Eye (tissue), 1 donor: ENCODE measurements at regions not wholly inside any gene's neighbourhood (a gene's known extent, or its start where the extent isn't known, plus 50 kb on each side); places are given as distances from the start of the nearest gene placed in this dataset.

Experiments
- DNase-seq: peaks from one replicate; pipeline ENCODE4 v3.0.0-alpha.2; 2015

DNA sequence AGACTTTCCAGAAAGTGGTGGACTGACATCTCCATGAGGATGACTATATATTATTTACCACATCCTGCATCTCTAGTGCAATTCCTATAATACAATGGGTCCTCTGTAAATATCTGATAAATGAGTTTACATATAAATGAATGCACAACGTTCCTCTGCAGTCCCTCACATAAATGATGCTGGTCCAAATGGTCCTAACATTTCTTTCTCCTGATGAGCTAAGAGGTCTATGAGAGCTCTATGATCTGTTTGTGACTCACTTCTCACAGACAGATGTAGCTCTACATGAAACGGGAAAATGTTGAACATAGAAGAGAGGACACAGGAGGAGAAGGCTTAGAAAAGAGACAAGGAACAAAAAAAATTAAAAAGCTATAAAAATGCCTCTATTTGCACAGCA, 201.2 kb upstream of the PIK3C3 start:
- DNase-seq = no peak

DNA sequence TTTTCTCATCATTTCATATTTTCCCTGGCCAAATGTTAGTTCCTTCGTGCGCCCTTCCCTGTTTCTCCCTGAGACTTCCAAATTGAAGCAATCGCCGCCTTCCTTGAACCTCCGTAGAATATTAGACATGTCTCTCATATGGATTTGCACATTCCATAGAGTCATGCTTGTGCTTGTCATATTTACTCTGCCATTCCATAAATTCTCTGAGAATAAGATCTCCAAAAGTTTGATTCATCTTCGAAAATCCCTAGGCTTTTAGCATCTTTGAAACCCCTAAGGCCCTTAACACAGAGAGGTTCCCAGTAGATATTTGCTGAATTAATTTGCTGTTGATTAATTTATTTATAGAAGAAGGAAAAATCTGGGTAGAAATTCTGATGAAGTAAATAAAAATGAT, 202.2 kb upstream of the PIK3C3 start:
- DNase-seq = no peak

DNA sequence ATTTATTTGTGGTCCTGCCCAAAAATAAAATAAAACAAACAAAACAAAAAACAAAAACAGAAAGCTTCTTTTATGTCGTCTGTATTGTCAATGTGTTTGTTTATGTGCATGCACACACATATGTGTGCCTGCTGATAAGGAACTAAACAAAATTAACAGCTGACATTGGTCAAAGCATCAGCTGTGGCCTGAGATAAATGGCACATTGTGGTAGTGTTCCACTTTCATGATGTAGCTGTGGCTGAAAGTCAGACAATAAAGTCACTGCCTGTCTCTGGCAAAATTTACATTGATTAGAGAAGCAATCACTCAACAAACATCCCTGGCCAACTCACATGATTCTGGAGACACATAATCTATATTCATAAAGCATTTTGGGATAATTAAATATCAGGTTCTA, 203.4 kb upstream of the PIK3C3 start:
- no peak for DNase-seq

DNA sequence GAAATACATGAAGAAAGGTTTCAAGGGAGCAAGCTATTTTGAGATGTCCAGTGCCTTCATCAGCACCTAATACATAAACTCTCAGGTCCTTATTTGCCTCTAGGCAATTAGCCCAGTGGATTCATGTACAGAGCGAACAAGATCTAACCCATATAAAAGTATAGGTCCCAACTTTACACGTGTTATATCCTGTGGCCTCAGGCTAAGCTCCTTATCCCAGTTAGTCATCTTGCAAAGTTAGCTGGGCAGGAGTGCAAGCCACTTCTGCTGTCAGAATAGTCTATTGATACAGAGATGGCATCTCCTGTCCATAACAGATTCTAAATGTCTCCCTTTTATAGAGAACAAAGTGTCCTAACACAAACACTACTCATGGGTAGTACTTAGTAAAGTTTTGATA, 203.9 kb upstream of the PIK3C3 start:
- no peak for DNase-seq

DNA sequence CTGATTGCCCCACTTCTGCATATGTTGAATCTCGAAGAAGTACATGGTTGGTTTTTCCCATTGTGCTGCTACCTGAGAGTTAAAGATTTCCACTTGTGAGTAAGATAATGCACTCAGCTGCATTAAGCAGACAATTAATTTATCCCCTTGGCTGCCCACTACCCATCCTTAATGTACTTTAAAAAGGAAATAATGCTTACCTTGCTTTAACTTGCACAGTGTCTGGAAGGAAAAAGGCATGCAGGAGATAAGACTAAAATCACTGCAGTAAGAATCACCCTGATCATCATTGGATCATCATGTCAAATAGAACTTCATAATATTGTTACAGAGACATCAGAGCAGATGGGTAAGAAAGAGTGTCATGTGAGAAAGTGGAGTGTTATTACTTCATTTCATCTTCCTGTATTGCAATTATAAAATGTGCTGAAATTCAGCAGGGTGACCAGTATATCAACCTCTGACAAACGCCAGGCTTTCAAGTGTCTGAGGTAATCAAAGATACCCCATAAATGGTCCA, 207.3 kb upstream of the PIK3C3 start:
- DNase-seq = no peak

DNA sequence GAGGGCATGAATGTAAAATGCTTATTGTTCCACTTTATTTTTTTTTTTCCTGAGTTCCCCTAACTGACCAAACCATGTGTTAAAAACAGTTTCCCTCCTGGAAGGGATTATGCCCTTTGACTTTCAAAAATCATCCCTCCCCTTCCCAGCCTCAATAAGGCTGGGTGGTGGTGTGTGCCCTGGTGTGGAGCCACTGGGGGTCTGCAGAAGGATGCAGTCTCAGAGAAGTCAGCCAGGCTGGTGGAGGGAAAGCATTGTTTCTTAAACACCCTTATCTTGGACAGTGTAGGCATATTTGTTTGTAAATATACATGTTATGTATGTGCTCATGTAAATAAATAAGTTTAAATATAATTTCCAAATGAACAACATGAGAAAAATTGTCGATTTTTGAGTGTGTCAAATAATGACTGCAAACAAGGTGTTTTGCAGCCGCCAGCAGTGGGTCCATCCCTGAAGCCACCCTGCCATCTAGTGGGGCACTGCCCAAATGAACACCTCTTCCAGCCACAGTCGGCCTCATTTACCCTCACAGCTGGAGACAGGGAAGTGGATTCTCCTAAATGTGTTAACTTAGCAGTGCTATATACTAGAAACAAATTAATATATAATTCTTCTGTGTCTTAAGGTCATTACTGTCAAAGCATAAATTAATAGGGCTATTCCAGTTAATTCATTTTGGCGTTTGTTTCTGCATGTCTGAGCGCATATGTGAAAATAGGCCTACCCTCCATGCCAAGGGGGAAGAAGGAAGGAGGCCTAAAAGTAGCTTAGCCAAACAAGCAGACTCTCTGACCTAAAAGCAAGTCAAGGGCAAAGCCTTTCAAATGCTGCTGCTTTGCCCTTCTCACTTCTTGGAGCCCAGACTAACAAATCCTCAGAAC, 209.6 kb upstream of the PIK3C3 start:
- peak; percentile 91 for DNase-seq

DNA sequence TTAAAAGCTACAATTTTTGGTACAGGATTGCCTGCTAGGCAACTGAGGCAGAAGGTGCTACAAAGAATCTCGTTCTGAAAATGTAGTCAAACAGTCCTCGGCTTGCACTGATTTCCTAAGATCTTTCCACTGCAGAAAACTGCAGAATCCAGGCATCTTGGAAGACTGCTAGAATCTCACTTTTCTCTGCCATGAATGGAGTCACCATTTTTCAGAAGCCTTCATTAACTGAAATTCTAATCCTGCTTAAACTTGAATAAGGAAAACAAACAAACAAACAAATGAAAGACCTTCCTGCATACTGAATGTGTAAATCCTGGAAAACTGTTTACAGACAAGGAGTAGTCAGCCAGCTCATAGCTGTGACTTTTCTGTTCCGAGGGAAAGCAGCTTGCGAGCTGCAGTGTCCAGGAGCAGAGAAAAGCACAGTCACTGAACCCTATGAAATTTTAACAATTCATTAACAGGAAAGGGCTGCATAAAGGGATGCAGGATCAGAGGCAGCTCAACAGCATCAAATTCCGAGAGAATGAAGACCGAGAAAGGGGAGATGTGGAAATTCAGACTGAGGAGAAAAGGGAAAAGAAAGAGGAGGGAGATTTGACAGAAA, 210.5 kb upstream of the PIK3C3 start:
- peak; percentile 54 for DNase-seq

DNA sequence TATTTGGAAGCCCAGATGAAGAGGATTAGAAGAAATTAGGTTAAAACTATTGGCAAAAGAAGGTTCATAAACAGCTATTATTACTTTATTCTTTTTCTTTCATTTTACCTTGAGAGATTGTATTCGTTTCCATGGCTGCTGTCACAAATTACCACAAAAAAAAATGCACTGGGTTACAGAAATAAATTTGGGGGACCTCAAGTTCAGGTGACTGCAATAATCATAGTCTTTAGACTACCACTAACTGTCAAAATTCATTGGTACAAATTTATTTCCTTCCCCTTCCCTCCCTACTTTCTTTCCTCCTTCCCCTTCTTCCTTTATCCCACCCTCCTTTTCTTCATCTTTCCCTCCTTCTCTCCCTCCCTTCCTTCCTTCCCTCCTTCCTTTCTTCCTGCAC, 217.8 kb upstream of the PIK3C3 start:
- DNase-seq = no peak

DNA sequence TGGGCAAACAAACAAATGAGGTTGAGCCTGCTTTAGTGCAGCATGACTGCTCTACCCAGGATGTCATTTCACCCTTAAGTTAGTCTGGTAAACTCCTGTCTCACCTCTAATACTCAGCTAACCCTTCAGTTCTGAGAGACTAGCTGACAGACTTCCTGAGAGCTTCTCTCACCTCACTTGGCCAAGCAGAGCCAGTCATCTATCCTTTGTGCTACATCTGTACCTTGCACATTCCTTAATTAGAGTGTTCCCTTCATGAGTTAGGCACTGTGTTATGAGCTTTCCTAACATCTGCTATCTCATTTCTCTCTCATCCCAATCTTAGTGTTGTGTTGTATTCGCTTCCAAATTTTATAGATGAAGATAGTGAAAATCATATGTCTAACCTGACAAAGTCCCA, 220.1 kb upstream of the PIK3C3 start:
- DNase-seq = no peak

DNA sequence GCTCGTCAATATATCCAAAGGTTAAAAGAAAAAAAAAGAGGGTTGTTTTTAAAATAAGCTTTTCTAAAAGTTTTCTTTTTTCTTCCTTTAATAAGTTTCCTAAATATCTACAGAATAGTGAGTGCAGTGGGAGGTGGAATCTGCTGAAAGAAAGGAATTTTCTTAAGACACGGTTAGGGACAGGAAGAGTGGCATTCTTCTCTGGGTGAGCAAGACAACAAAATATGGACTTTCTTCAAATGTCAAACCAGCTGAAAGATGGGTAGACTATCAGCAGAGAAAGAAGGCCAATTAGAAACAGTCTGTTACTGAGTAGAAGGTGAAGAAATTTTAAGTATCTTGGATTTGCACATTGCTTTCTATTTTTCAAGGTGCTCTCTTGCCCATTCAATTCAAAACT, 222.7 kb upstream of the PIK3C3 start:
- DNase-seq = no peak

DNA sequence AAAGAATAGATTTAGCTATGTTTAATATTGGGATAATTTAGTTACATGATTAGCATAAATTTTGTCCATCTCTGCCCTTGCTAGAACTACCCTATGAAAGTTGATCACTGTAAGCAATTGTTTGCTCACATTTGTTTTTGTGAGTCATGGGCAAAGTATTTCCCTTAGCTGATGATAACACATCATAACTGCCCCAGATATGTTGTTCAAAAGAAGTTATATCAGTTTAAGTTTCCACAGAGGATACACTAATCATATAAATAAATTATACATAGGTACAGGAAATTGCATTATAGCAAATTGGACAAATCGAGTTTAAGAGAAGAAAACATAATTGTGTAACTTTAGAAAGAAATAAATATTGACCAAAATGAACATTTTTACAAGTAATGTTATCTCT, 223.2 kb upstream of the PIK3C3 start:
- DNase-seq = no peak

DNA sequence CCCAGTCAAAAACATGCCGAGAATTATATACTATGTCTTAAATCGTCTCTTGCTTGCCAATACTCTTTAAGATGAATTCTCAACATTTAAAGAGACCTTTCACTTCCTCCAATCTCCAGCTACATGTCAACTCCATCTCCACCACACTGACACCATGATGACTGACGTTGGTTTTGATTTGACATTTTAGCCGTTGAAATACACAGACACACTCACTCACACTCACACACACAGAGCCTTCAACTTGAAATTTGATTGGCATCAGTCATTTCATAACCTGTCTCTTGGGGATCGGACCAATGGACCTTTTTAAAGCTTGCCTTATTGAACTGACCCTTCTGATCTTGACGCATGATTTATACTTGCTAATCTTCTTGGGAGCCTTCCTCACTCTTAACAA, 230.8 kb upstream of the PIK3C3 start:
- no peak for DNase-seq

DNA sequence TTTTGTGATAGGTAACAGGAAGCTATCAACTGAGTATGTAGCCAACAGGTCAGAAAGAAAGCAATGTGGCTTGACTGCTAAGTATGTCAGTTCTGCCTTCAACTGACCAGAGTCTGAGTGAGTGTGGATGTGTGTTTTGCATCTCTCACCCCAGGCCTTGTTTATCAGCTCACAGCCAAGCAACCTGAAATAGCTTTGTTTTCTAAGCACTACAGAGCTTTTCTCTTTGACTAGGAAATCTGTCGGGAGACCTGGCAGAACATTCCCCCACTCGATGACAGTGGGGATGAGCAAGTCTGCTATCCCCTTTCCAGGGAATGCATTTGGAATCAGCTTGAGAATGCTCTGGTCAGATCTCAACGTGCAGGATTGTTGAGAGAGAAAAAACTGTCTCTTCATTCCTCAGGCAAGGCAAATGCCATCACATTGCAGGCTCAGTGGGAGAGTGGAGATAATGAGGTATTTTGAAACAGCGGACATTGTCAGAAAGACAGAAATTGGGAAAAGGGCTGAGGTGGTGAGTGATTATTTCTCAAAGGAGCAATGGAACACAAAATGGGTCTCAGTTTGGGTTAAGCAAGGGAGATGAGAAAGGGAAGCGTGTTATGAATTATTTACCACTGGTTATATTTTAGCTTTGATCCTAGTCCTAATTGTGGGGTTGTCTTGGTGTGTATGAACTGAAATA, 233.8 kb upstream of the PIK3C3 start:
- DNase-seq = peak; percentile 56

DNA sequence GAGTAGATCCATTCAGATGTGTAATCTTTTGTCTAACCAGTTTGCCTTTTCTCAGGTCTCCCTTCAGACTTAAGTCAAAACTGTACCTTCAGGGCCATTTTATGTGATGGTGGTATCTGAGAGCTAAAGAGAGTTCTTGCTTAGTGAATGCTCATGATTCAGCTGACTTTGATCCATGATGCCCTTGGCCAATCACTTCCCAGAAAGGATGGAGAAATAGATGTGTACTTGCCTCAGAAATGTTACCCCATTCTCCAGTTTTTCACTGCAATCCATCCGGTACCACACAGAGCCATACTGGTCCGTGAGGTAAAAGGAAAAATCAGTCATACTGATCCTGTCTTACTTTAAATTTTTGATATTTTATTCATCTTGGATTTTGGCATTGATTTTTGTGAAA, 234.8 kb upstream of the PIK3C3 start:
- DNase-seq = no peak

DNA sequence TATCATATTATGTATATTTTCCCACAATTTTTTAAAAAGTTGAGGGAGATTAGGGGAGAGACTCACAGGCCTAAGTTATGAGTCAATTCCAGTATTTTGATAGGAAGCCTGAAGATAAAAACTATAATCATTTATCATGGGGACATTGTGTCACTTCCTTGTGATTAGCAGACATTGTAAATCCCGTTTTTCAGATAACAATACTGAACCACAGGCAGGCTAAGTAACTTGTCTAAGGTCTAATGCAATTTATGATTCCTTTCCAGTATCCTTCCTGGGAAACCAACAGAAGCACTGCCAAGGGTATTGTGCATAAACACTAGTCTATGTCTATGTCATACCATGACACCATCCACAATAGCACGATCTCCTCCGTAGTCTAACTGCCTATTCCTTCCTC, 235.2 kb upstream of the PIK3C3 start:
- DNase-seq = no peak

DNA sequence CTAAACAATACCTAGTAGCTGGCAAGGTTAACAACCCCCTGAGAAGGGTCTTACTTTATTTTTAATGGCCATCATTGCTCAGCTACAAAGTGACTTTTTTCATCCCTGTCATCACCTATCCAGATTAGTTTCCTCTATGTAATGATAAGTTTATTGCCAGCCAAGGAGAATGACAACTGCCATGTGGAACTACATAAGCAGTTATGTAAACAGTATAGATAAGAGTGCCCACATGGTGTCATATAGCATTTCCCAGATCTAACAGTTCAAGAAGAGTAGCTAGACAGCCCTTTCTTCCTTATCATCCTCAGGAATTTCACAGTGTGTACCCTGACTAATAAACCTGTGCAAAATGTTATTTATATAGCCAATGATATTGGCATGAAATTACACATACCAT, 240.2 kb upstream of the PIK3C3 start:
- DNase-seq = no peak

DNA sequence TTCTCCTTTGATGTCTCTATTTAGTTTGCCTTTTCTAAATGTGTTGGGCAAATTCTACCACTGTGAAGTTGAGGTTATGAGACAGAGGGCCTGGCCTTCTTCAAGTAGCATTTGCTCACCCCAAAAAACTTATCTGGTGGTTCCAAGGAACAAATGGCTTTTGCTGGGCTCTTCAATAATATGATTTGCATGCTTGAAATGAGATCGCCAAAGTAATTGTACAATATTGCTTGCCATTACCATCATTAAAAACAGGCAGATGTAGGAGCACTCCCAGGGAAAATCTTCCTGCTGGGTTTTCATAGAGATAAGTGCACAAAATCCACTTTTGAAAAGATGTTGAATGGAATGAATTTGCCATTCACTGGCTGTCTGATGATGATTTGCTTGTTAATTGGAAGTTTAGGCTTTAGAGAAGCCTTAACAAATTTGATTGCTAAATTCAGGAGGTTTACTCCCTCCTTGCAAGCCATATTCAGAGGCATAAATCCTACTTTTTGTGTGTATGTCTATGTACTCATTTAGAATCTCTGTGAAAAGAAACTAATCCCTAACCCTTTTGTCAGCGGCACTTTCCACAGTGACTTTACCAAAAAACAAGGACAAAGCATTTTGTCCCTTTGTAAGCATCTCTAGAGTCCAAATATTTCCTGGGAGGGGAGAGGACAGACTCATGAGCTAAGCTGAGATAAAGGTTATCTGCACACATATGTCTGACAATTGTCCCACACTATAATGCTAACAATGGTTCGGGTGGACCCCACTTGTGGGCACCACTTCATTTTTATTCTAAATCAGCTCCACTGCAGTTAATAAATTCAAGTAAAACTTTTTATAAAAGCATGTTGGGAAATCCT, 240.8 kb upstream of the PIK3C3 start:
- no peak for DNase-seq

DNA sequence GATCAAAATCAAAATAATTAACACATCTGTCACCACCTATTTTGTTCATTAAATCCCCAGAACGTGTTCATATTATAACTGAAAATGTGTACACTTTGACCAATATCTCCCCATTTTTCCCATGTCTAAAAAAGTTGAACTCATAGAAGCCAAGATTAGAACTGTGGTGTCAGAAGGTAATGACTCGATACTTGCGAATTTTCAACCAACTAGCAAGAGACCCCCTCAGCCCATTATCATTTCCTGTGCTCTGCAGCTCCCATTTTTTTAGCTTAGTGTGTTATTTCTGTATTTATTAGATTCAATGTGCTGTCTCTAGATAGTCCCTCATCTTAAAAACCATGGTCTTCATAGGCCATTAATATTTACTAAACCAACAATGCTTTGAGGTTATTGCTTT, 248.7 kb upstream of the PIK3C3 start:
- DNase-seq = no peak

DNA sequence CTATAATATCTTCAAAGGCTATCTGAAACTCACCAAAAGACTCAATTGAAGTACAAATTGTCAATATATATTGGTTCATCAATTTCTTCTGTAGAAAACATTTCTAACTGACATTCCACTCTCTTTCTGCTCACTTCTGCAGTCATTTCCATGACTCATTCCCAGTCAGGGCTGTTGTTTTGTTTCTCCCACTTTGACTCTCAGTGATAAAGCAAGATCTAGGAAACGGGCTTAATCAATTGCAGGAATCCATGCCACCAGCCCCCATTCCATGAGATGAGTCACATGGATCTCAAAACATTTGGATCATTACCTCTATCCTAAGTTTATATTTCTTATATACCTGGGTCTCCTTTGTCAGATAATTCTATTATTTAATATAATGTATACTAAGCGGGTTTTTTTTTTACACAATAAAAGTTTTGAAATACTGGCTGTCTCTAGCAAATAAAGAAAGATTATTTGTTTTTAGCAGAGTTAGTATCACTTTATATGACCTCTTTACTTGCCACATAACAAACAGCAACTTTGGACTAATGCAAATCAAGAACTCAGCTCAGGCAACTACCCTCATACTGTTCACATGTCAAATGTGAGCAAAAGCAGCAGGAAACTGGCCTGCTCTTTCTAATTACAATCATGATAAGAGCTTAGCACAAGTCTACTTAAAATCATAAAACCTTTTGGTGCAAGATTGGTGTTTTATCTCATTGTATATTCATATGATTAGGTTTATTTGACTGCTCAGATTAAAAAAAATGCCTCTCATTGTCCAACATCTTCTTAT, 251.1 kb upstream of the PIK3C3 start:
- no peak for DNase-seq

DNA sequence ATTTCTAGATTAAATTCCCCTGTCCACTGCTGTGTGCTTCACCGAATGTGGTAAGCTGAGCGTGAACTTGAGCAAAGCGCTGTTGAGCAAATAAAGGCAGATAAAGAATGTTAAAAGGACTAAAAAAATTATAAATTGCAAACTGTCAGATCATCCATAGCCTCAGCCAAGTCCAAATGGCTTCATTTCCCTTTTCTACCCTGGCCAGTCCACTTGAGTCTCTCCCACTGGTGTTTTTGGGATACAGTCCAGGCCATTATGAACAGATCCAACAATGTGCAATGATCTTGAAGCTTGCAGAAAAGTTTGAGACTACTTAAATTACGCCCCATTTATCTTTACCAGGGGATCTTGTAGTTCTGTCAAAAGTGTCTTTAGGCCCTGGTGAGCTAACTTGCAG, 254.6 kb upstream of the PIK3C3 start:
- no peak for DNase-seq

DNA sequence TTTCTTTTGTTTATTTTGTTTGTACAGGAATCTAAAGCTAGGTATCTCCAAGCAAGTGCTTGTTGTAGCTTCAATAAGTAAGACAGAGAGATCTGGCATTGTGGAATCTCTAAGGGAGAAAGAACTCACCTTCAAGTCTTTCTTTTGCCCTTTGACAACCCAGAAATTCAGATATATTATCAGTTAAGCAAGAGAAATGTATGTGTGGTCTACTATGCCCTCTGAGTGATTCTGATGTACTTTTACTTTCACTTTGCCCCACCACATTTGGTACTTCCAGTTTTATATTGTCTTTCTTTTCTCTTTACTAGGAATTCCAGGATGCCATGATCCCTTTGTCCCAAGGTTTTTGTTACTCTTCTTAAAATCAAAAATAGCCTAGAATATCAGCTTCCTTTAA, 259.6 kb upstream of the PIK3C3 start:
- DNase-seq = no peak

DNA sequence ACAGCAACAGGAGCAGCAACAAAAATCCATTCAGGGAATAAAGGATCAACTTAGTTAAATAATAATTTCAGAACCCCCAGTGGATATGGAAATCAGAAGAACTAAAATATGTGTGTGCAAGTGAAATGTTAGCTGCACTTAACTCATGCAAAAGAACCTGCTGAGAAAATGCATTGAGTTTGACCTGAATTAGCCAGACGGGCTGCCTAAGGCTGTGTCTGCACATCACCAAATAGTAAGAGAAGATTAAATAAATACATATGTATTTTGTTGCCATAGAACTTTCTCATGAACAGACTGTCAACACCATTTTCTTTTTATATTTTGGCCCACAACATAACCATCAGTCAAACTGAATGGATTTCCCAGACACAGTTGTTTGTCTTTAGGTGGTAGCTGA, 262.0 kb upstream of the PIK3C3 start:
- DNase-seq = no peak
